Trophoblast cell (in vitro differentiated cells and primary cell): ENCODE measurements at regions not wholly inside any gene's neighbourhood (a gene's known extent, or its start where the extent isn't known, plus 50 kb on each side); places are given as distances from the start of the nearest gene placed in this dataset.
A peak's percentile ranks its signal among the peaks of the same experiment; 100 is the strongest.

Experiments used
- DNase-seq, 2 donors: peaks; one replicate each; pipeline ENCODE4 v3.0.0-alpha.2; 2016
- H2AFZ ChIP-seq: 2 replicates; pipeline ENCODE4 v1.6.1; 2013; ENCODE audit warnings: low read length, moderate library complexity, mild to moderate bottlenecking; ENCODE audit not compliant: insufficient read depth, poor library complexity
- H2AK5ac ChIP-seq: 2 replicates; pipeline ENCODE4 v1.6.1; 2013; ENCODE audit warnings: mild to moderate bottlenecking, low read length
- H2BK120ac ChIP-seq: 2 replicates; pipeline ENCODE4 v1.6.1; 2013; ENCODE audit warnings: low read length, mild to moderate bottlenecking, moderate library complexity; ENCODE audit not compliant: insufficient read depth, poor library complexity
- H2BK12ac ChIP-seq: 2 replicates; pipeline ENCODE4 v1.6.1; 2013; ENCODE audit warnings: mild to moderate bottlenecking, low read length, moderate library complexity
- H2BK5ac ChIP-seq: 2 replicates; pipeline ENCODE4 v1.6.1; 2013; ENCODE audit warnings: low read length, low read depth, moderate library complexity, mild to moderate bottlenecking; ENCODE audit not compliant: poor library complexity
- H3K14ac ChIP-seq: 2 replicates; pipeline ENCODE4 v1.6.1; 2013; ENCODE audit warnings: mild to moderate bottlenecking, low read length
- H3K18ac ChIP-seq: 2 replicates; pipeline ENCODE4 v1.6.1; 2013; ENCODE audit warnings: mild to moderate bottlenecking, low read length
- H3K23ac ChIP-seq: 2 replicates; pipeline ENCODE4 v1.6.1; 2013; ENCODE audit warnings: low read length
- H3K27ac ChIP-seq: 2 replicates; pipeline ENCODE4 v1.5.1; 2013; ENCODE audit warnings: low read depth, mild to moderate bottlenecking, inconsistent platforms, low read length, moderate library complexity
- H3K27me3 ChIP-seq: 2 replicates; pipeline ENCODE4 v1.6.1; 2013; ENCODE audit warnings: inconsistent platforms, mild to moderate bottlenecking, low read length, moderate library complexity; ENCODE audit not compliant: insufficient read depth
- H3K36me3 ChIP-seq, 2 experiments: 1 replicate in 1 of 2; 2 replicates in 1 of 2; pipeline ENCODE4 v1.6.1; 2013; ENCODE audit warnings: low read length in 2 of 2, mild to moderate bottlenecking in 2 of 2, moderate library complexity in 1 of 2; ENCODE audit not compliant: insufficient read depth in 2 of 2, control insufficient read depth in 1 of 2
- H3K4ac ChIP-seq: 2 replicates; pipeline ENCODE4 v1.6.1; 2013; ENCODE audit warnings: low read depth, mild to moderate bottlenecking, low read length, moderate library complexity
- H3K4me1 ChIP-seq, 2 experiments: 1 replicate in 1 of 2; 2 replicates in 1 of 2; pipeline ENCODE4 v1.6.1; 2013; ENCODE audit warnings: low read length in 2 of 2, mild to moderate bottlenecking in 2 of 2, moderate library complexity in 1 of 2; ENCODE audit not compliant: insufficient read depth in 2 of 2, control insufficient read depth in 1 of 2
- H3K4me2 ChIP-seq: 2 replicates; pipeline ENCODE4 v1.6.1; 2013; ENCODE audit warnings: inconsistent platforms, mild to moderate bottlenecking, low read length, moderate library complexity
- H3K4me3 ChIP-seq: 2 replicates; pipeline ENCODE4 v1.5.1; 2013; ENCODE audit warnings: mild to moderate bottlenecking, low read depth, low read length, inconsistent platforms
- H3K79me1 ChIP-seq: one replicate; pipeline ENCODE4 v1.6.1; 2013; ENCODE audit warnings: low read length
- H3K79me2 ChIP-seq: 2 replicates; pipeline ENCODE4 v1.6.1; 2013; ENCODE audit warnings: low read length, mild to moderate bottlenecking; ENCODE audit not compliant: control insufficient read depth, insufficient read depth, poor library complexity
- H3K9ac ChIP-seq: 2 replicates; pipeline ENCODE4 v1.6.1; 2013; ENCODE audit warnings: mild to moderate bottlenecking, low read length
- H3K9me3 ChIP-seq: 2 replicates; pipeline ENCODE4 v1.6.1; 2013; ENCODE audit warnings: low read depth, mild to moderate bottlenecking, control low read depth, inconsistent platforms, low read length; ENCODE audit not compliant: insufficient read depth
- H4K12ac ChIP-seq: 2 replicates; pipeline ENCODE4 v1.6.1; 2013; ENCODE audit warnings: low read depth, mild to moderate bottlenecking, low read length, moderate library complexity
- H4K8ac ChIP-seq: 2 replicates; pipeline ENCODE4 v1.6.1; 2013; ENCODE audit warnings: low read depth, mild to moderate bottlenecking, low read length, moderate library complexity
- H4K91ac ChIP-seq: one replicate; pipeline ENCODE4 v1.6.1; 2013; ENCODE audit warnings: low read depth, mild to moderate bottlenecking, low read length, moderate library complexity
- WGBS: extraction: QIAGEN DNeasy Blood & Tissue Kit; methylation state at CpG from one replicate; pipeline ENCODE4 v1.1.7; 2013; ENCODE audit warnings: missing lambda C conversion rate; ENCODE audit not compliant: insufficient read length, insufficient coverage; ENCODE audit errors: extremely low coverage; 5-methylcytosine and 5-hydroxymethylcytosine counted together

DNA sequence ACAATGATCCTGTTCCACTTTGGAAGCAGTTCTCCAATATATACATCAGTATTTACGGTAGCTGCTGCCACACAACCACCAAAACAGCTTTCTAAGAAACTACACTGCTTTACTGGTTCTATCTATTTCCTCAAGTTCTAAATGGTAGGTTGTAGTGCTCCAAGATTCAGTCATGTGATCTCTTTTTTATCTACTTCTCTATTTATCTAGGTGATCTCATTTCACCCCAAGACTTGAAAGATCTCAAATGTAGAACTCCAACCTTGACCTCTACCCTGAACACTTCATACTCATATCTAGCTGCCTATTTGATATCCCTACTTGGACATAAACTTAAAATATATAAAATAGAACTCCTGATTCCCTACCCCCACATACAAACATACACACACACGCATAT lies 133.9 kb upstream of the RAP1B start:
- H2BK120ac ChIP-seq: no peak overlapping the region
- DNase-seq: no peak
- H2BK5ac ChIP-seq: no peak overlapping the region
- H3K27ac ChIP-seq: no peak overlapping the region
- no peak overlapping the region for H2AK5ac ChIP-seq
- no peak overlapping the region for H3K18ac ChIP-seq
- no peak overlapping the region for H3K4me2 ChIP-seq
- no peaks in the 10 kb centered on the region for H3K79me1 ChIP-seq
- H3K36me3 ChIP-seq: no peaks in the 10 kb centered on the region
- H2AFZ ChIP-seq: no peak overlapping the region
- no peak overlapping the region for H4K8ac ChIP-seq
- H3K4me3 ChIP-seq: no peak overlapping the region
- H3K23ac ChIP-seq: no peak overlapping the region
- no peaks in the 10 kb centered on the region for H3K27me3 ChIP-seq
- H3K9ac ChIP-seq: no peak overlapping the region
- H3K79me2 ChIP-seq: no peaks in the 10 kb centered on the region
- H4K91ac ChIP-seq: no peak overlapping the region
- WGBS: no CpG with 5 or more reads among the region's 2 CpGs
- H2BK12ac ChIP-seq: no peak overlapping the region
- no peak overlapping the region for H3K14ac ChIP-seq
- no peaks in the 10 kb centered on the region for H3K4me1 ChIP-seq
- H3K4ac ChIP-seq: no peak overlapping the region
- H3K9me3 ChIP-seq: no peaks in the 10 kb centered on the region
- no peak overlapping the region for H4K12ac ChIP-seq

DNA sequence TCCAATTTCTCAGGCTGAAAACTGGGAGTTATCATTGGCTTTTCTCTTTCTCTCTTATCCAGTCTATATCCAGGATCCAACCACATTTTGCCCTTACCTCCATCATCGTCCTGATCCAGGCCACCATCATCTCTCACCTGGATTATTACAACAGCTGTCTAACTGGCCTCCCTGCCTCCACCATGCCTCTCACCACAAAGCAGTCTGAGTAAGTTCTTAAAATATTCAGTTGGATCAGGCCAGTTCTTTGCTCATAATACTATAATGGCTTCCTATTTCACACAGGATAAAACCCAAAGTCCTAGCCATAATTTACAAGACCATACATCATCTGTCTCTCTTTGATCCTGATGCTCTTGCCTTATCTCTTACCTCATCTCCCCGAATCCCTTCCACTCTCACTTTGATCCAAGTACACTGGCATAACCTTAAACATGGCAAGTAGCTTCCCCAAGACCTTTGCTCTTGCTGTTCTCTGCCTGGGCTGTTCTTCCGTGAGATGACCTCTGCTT lies 133.4 kb upstream of the RAP1B start:
- no peaks in the 10 kb centered on the region for H3K79me2 ChIP-seq
- no peak overlapping the region for H2BK5ac ChIP-seq
- H3K9me3 ChIP-seq: no peaks in the 10 kb centered on the region
- H3K36me3 ChIP-seq: no peaks in the 10 kb centered on the region
- no peaks in the 10 kb centered on the region for H3K79me1 ChIP-seq
- no peak overlapping the region for H3K23ac ChIP-seq
- no peak overlapping the region for H3K4ac ChIP-seq
- no peak overlapping the region for H3K4me2 ChIP-seq
- DNase-seq: peak; percentile 46 to 64
- H3K4me3 ChIP-seq: no peak overlapping the region
- H4K8ac ChIP-seq: no peak overlapping the region
- H3K4me1 ChIP-seq: no peaks in the 10 kb centered on the region
- H2AFZ ChIP-seq: no peak overlapping the region
- no peak overlapping the region for H3K9ac ChIP-seq
- H2AK5ac ChIP-seq: no peak overlapping the region
- no peak overlapping the region for H4K12ac ChIP-seq
- WGBS: no CpG with 5 or more reads among the region's 3 CpGs
- no peaks in the 10 kb centered on the region for H3K27me3 ChIP-seq
- H2BK120ac ChIP-seq: no peak overlapping the region
- H2BK12ac ChIP-seq: no peak overlapping the region
- H4K91ac ChIP-seq: no peak overlapping the region
- H3K18ac ChIP-seq: no peak overlapping the region
- no peak overlapping the region for H3K14ac ChIP-seq
- no peak overlapping the region for H3K27ac ChIP-seq

DNA sequence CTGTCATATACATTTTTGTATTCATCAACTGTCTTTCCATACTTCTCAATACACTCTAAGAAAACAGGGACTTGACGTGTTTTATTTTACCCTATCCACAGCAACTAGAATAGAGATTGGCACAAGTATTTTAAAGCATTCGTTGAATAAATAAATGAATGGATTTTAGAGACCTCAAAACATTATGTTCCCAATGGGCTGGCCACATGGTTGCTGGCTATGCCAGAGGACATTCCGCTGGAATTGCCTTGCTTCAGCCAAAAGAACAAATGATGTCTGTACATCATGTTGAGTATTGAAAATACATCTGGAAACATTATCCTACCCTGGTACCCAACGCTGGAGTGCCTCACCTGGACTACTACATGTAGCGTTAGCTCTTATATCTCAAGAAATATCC lies 132.8 kb upstream of the RAP1B start:
- Histone ChIP-seq H2BK120ac (no peak overlapping the region), H3K27ac (no peak overlapping the region), H2BK12ac (no peak overlapping the region), H3K18ac (no peak overlapping the region), H3K9me3 (no peaks in the 10 kb centered on the region), H2AK5ac (no peak overlapping the region), H3K4ac (no peak overlapping the region), H3K14ac (no peak overlapping the region), H3K79me2 (no peaks in the 10 kb centered on the region), H3K4me2 (no peak overlapping the region), H3K9ac (no peak overlapping the region), H3K79me1 (no peaks in the 10 kb centered on the region), H4K12ac (no peak overlapping the region), H3K4me3 (no peak overlapping the region), H3K23ac (no peak overlapping the region), H2AFZ (no peak overlapping the region), H2BK5ac (no peak overlapping the region), H4K8ac (no peak overlapping the region), H3K36me3 (no peaks in the 10 kb centered on the region), H4K91ac (no peak overlapping the region), H3K27me3 (no peaks in the 10 kb centered on the region), H3K4me1 (no peaks in the 10 kb centered on the region)
- no CpG with 5 or more reads among the region's 5 CpGs for WGBS
- no peak for DNase-seq

DNA sequence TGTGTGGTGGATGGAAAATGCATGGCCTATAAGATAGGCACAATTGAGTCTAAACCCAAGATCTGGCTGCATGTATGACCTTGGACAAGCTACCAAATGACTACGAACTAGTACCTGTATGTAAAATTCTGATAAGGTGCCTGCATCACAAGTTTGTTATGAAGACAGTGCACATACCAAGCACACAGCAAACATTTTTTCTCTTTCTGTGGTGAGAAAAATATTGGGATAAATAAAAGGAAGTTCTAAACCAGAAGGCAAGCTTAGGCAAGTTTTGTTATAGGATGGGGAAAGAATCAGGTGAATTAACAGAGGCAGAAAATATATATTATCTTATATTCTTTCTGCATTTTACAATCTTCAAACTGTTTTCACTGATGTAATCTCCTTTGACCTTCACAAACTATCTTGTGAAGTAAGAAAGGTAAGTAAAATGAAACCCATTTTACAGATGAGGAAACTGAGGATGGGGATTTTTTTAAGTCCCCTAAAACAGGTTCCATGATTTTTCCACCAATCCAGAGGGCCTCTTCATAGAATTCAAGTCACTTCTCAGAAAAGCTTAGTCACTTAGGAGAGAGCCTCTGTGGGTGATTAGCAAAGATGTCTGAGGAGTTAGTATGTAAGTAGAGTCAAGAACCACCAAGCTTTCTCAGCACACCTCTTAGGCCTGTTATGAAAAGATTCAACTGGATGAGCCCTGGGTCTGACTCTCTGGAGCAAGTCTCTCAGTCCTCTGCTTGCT lies 132.0 kb upstream of the RAP1B start:
- H2BK5ac ChIP-seq: no peak overlapping the region

More for the DNA sequence above, 132.0 kb upstream of the RAP1B start:
- H3K14ac ChIP-seq: no peak overlapping the region
- H3K27me3 ChIP-seq: no peaks in the 10 kb centered on the region
- no peak overlapping the region for H3K4me2 ChIP-seq
- no peak overlapping the region for H3K23ac ChIP-seq
- WGBS: no CpG with 5 or more reads among the region's 1 CpG
- H3K27ac ChIP-seq: no peak overlapping the region
- H3K18ac ChIP-seq: no peak overlapping the region
- no peaks in the 10 kb centered on the region for H3K4me1 ChIP-seq
- no peak overlapping the region for H4K8ac ChIP-seq
- H3K4me3 ChIP-seq: no peak overlapping the region
- no peak overlapping the region for H4K12ac ChIP-seq
- H2AK5ac ChIP-seq: no peak overlapping the region
- DNase-seq: peak; percentile 30 to 83
- H3K79me2 ChIP-seq: no peaks in the 10 kb centered on the region
- H3K79me1 ChIP-seq: no peaks in the 10 kb centered on the region
- no peak overlapping the region for H2AFZ ChIP-seq
- H2BK12ac ChIP-seq: no peak overlapping the region
- H3K9me3 ChIP-seq: no peaks in the 10 kb centered on the region
- H3K9ac ChIP-seq: no peak overlapping the region
- H3K36me3 ChIP-seq: no peaks in the 10 kb centered on the region
- H4K91ac ChIP-seq: no peak overlapping the region
- H2BK120ac ChIP-seq: no peak overlapping the region
- no peak overlapping the region for H3K4ac ChIP-seq
